ENCODE measurements at regions not wholly inside any gene's neighbourhood (a gene's known extent, or its start where the extent isn't known, plus 50 kb on each side); places are given as distances from the start of the nearest gene placed in this dataset.

- no peak for TF ChIP-seq CTCF (conservative IDR thresholded peaks at IDR 0.05)
- TF ChIP-seq EZH2 (IDR thresholded peaks at IDR 0.05; ENCODE audit: low read depth): no peak
Measured at GRCh38 chr12:126451809-126452208, 1386.6 kb downstream of the AACS start.
